ENCODE measurements at regions not wholly inside any gene's neighbourhood (a gene's known extent, or its start where the extent isn't known, plus 50 kb on each side); places are given as distances from the start of the nearest gene placed in this dataset.

DNA sequence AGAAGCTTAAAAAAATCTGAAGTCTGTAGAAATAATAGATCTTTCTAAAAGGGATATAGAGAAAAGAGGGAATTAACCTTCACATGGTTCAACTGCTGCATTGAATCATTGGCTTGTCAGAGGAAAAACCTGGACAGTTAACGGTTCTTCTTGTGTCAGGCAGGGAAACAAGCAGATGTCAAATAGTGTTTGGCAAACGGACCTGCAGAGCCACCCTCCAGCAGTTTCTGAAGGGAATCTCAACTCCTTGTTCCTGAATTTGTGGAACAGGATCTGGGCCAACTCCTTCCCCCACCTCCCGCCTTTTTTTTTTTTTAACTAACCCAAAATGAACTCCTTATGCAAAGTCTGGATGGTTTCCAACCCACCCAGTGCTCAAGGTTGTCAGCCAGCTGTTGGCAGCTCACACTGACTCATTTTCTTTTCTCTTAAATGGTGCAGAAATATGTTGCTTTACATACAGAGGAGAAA lies 187.3 kb downstream of the CAND1 start:
- H3K9me3 Mint-ChIP-seq (ENCODE audit: low read depth) = peaks cover 9% of the 10 kb centered on the region
- peaks cover 19% of the 10 kb centered on the region for H3K4me1 Mint-ChIP-seq (ENCODE audit: low read depth)
- H3K4me3 Mint-ChIP-seq = no peak overlapping the region
- H3K27ac Mint-ChIP-seq = no peak overlapping the region
- H3K36me3 Mint-ChIP-seq = peaks cover 4% of the 10 kb centered on the region
- peaks cover 2% of the 10 kb centered on the region for H3K27me3 Mint-ChIP-seq

DNA sequence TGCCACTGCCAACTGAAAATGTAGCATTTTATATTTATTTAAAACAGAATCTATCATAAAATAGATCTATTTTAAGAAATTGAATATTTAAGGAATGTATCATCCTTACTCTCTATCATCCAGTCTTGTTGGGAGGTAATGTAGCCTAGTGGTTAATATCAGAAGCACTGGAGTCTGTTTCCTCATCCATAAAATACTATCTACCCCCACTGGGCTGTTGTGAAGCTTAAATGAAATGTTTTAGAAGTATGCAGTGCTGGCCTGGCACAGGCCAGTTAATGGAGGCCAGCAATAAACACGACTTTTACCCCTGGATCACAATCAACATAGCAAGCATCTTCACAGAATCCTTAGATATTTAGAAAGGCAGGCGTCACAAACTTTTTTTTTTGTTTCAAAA lies 188.0 kb downstream of the CAND1 start:
- peaks cover 12% of the 10 kb centered on the region for H3K4me1 Mint-ChIP-seq (ENCODE audit: low read depth)
- peaks cover 9% of the 10 kb centered on the region for H3K9me3 Mint-ChIP-seq (ENCODE audit: low read depth)
- H3K36me3 Mint-ChIP-seq = peaks cover 4% of the 10 kb centered on the region
- H3K27ac Mint-ChIP-seq = no peak overlapping the region
- H3K27me3 Mint-ChIP-seq = peaks cover 2% of the 10 kb centered on the region
- no peak overlapping the region for H3K4me3 Mint-ChIP-seq

DNA sequence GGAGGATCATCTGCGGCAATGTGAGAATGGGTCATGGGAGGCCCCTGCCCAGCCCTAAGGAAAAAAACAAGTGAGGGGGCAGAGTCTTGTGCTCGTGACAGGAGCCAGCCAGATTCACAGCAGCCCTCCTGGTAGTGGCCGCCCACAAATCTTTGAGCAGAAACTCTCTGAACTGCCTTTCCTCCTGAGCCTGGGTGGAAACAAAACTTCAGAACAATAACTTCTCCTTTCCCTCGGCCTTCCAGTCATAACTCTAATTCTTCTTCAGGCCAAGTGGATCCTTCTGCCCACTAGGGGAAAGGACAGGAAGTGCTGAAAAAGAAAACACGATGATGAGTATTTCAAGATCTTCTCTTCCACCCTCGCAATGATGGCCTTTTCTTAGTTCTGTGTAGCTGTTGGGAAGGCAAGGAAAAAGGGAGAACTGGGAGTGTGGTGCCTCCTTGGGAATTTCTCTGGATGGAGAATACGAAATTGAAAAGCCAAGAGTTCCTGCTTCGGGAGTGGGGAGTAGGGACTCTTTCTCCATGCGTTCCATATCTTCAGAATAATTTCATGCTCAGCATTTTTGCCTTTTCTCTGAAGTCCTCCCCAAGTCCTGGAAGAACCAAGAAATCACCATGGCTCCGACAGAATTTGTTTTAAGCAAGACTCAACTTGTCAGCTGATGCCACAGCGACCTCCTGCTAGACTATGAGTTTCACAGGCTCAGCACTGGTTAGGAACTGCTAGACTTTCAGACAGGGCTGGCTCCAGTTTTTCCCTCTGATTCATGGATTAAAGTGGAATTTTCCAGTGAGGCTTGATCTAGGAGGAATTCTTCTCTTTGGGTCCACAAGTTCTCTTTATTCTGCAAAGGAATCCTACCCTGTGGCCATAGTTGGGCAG lies 188.9 kb downstream of the CAND1 start:
- H3K4me3 Mint-ChIP-seq = no peak overlapping the region
- peaks cover 2% of the 10 kb centered on the region for H3K27me3 Mint-ChIP-seq
- peaks cover 3% of the 10 kb centered on the region for H3K4me1 Mint-ChIP-seq (ENCODE audit: low read depth)
- H3K36me3 Mint-ChIP-seq = peaks cover 2% of the 10 kb centered on the region
- H3K27ac Mint-ChIP-seq = no peak overlapping the region
- peaks cover 2% of the 10 kb centered on the region for H3K9me3 Mint-ChIP-seq (ENCODE audit: low read depth)

DNA sequence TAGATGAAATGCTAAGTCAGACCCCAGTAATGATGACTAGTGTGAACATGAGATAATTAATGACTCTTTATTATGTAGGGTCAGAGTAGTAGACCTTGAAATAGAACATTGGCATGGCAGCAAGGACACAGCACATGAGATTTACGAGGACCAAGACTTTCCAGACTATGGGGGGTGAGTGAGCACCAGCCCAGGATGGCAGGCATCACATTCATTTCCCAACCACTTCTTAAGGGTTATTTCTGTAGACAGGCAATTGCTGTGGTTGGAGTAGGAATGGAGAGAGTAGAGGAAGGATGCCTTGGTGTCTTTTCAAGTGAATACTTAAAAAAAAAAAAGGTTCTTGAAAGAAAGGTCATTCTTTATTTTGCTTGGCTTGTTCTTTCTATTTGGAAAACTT lies 189.4 kb upstream of the DYRK2 start:
- Mint-ChIP-seq H3K36me3 (no peaks in the 10 kb centered on the region), H3K27ac (no peak overlapping the region), H3K27me3 (peaks cover 2% of the 10 kb centered on the region), H3K4me1 (ENCODE audit: low read depth) (no peaks in the 10 kb centered on the region), H3K4me3 (no peak overlapping the region), H3K9me3 (ENCODE audit: low read depth) (no peaks in the 10 kb centered on the region)

DNA sequence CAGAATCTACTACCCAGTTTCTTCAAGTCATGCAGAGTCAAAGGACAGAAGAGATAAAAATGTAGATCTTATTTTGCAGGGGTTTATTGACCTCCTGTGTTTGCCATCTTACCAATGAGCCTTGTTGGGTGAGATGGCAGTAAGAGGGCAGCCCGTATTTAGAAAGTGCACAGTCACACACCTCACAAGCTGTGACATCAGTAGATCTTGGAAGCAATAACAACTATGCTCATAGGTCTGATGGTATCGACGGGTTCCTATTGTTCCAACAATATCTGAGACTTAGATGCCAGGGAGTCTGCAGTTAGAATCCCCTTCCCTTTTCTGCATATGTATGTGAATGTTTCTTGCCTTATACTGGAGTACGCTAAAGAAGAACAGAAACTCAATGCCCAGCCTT lies 189.0 kb upstream of the DYRK2 start:
- H3K27me3 Mint-ChIP-seq = peaks cover 2% of the 10 kb centered on the region
- no peaks in the 10 kb centered on the region for H3K9me3 Mint-ChIP-seq (ENCODE audit: low read depth)

DNA sequence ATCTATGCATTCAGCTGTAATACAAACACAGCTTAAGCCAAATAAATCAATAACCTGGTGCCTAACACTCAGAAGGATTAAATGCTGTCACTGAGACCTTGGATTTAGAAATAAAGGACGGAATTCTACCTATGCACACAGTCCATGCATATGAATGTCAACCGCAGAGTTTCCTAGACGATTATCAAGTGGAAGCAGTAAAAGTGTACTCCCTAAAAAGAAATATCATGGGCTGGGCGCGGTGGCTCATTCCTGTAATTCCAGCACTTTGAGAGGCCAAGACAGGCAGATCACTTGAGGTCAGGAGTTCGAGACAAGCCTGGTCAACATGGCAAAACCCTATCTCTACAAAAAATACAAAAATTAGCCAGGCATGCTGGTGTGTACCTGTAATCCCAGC lies 188.2 kb upstream of the DYRK2 start:
- Mint-ChIP-seq H3K4me1 (ENCODE audit: low read depth) (no peaks in the 10 kb centered on the region), H3K9me3 (ENCODE audit: low read depth) (peaks cover 4% of the 10 kb centered on the region), H3K27me3 (peaks cover 2% of the 10 kb centered on the region), H3K27ac (no peak overlapping the region), H3K4me3 (no peak overlapping the region), H3K36me3 (no peaks in the 10 kb centered on the region)

More for the DNA sequence above, 189.0 kb upstream of the DYRK2 start:
- Mint-ChIP-seq H3K4me3 (no peak overlapping the region), H3K27ac (no peak overlapping the region), H3K36me3 (no peaks in the 10 kb centered on the region), H3K4me1 (ENCODE audit: low read depth) (no peaks in the 10 kb centered on the region)

DNA sequence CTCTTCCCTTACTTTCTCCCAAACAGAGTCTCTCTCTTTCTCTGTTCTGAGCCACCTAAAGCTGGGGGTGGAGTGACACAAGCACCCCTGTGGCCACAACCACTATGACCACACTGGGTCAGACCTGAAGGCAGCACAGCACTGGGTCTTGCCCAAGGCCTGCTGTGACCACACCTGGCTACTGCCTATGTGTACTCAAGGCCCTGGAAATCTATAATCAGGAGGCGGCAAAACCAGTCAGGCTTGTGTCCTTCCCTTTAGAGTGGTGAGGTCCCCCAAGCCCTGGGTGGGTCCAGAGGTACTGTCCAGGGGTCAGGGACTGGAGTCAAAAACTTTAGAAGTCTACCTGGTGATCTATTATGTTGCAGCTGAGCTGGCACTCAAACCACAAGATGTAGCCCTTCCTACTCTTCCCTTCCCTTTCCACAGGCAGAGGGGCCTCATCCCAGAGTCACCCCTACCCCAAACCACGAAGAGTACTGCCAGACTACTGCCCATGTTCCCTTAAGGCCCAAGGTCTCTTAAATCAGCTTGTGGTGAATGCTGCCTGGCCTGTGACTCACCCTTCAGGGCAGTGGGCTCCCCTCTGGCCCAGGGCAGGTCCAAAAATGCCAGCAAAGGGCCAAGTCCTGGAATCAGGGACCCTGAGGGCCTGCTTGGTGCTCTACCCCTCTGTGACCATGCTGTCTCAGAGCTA lies 179.8 kb upstream of the DYRK2 start:
- Mint-ChIP-seq H3K9me3 (ENCODE audit: low read depth) (peaks cover 20% of the 10 kb centered on the region), H3K27me3 (no peaks in the 10 kb centered on the region), H3K27ac (no peak overlapping the region), H3K4me1 (ENCODE audit: low read depth) (peaks cover 8% of the 10 kb centered on the region), H3K36me3 (peaks cover 20% of the 10 kb centered on the region), H3K4me3 (no peak overlapping the region)

DNA sequence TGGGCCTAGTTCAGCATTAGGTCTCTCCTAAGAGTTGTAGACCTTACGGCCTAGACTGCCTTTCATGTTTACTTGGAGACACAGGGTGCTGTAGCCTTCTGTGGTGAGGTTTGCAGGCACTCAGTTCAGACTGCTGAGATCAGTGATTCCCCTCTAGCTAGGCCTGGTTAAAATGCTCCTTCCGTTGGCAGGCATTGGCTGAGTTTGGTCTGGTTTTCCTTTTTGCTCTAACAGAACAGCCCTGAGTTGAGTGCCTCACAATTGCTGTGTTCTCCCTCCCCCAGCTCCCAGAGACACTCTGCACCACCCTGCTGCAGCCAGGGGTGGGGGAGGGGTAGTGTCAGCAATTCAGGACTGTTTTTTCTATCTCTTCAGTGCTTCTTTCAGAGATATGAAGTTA lies 178.9 kb upstream of the DYRK2 start:
- Mint-ChIP-seq H3K27me3 (no peaks in the 10 kb centered on the region), H3K36me3 (peaks cover 20% of the 10 kb centered on the region), H3K9me3 (ENCODE audit: low read depth) (peaks cover 20% of the 10 kb centered on the region), H3K27ac (no peak overlapping the region), H3K4me1 (ENCODE audit: low read depth) (peaks cover 8% of the 10 kb centered on the region), H3K4me3 (no peak overlapping the region)

DNA sequence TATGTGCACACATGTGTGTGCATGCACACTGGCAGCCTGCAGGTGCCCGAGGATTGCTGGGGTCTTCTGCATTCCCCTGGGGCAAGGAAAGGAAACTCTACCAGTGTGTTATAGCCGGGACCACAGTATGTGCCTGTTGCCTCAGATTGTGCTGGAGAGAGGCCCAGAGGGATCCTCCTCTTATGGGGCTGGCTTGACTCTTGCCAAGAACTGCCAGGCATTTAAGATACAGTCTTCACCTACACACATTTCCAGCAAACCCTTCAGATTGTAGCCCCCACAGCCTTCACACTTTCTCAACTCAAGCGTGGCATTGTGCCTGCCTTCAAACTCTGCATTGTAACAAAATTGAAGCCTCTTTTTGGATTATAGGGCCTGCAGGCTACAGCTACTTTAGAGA lies 176.7 kb upstream of the DYRK2 start:
- Mint-ChIP-seq H3K4me3 (no peak overlapping the region), H3K36me3 (peaks cover 11% of the 10 kb centered on the region), H3K27ac (no peak overlapping the region), H3K9me3 (ENCODE audit: low read depth) (peaks cover 2% of the 10 kb centered on the region), H3K4me1 (ENCODE audit: low read depth) (peaks cover 12% of the 10 kb centered on the region), H3K27me3 (no peaks in the 10 kb centered on the region)

DNA sequence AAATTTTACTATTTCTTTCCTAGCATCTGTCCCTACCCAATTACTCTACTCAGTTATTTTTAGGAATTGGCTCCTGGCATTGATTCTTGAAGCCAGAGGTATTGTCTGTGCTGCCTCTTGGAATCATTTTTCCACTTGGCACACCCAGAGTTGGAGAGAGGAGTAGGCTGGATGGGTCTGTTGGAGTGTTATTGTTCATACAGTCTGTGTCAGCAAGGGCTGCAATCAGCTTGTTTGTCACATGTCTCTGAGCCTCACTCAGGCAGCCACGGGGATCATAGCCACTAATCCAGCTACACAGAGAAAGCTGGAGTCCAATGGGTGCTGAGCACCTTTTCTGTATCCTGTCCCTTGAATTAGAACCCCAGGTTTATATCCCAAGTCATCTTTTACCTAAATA lies 176.0 kb upstream of the DYRK2 start:
- no peaks in the 10 kb centered on the region for H3K9me3 Mint-ChIP-seq (ENCODE audit: low read depth)
- peaks cover 3% of the 10 kb centered on the region for H3K36me3 Mint-ChIP-seq
- H3K27me3 Mint-ChIP-seq = no peaks in the 10 kb centered on the region
- H3K4me3 Mint-ChIP-seq = no peak overlapping the region
- no peak overlapping the region for H3K27ac Mint-ChIP-seq
- H3K4me1 Mint-ChIP-seq (ENCODE audit: low read depth) = peaks cover 12% of the 10 kb centered on the region

DNA sequence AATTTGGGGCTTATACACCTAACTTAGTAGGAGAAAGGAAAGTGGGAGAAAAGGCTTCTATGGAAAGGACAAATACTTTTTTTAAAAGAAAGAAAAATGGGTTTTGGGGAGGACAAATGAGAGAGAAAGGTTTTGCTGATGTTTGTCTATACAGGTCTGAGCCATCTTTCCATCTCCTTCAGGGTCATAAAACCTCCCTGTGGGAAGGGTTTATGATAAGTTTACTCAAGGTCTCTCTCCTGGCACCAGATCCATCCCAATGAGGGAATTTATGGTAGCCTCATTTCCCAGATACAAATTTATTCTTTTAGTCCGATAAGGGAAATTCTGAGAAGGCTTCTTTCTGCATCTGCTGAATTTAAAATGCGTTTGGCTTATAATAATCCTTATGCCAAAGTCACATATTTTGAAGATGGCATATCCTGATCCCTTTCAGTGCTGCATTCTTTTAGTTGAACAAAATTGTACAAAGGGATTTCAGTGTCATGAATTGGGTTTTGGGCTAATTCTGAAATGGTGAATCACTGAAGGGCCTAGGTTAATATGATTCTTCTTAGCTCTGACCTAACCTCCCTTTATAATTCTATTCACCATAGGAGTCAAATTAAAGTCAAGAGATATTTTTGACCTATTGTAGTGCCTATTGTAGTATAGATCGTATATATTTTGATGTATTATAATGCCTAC lies 173.5 kb upstream of the DYRK2 start:
- no peaks in the 10 kb centered on the region for H3K9me3 Mint-ChIP-seq (ENCODE audit: low read depth)
- H3K27ac Mint-ChIP-seq = no peak overlapping the region
- H3K36me3 Mint-ChIP-seq = no peaks in the 10 kb centered on the region
- H3K4me1 Mint-ChIP-seq (ENCODE audit: low read depth) = peaks cover 4% of the 10 kb centered on the region
- H3K4me3 Mint-ChIP-seq = no peak overlapping the region
- no peaks in the 10 kb centered on the region for H3K27me3 Mint-ChIP-seq

DNA sequence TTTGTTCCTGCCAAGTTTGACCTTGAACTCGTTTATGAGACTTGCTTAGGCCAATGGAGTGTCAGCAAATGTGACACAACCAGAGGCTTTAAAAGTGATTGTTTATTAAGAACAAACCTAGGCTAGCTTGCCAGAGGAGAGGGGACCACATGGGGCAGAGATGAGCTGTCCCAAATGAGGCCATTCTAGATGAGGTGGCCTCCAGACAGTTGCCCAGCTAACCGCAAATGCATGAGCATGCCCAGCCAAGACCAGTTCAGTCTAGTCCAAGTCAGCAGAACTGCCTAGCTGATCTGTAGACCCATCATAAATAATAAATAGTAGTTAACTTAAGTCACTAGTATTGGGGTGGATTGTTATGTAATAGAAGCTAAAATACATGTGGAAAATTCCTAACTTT lies 172.8 kb upstream of the DYRK2 start:
- H3K4me1 Mint-ChIP-seq (ENCODE audit: low read depth) = peaks cover 4% of the 10 kb centered on the region
- H3K9me3 Mint-ChIP-seq (ENCODE audit: low read depth) = no peaks in the 10 kb centered on the region
- no peaks in the 10 kb centered on the region for H3K27me3 Mint-ChIP-seq
- no peak overlapping the region for H3K27ac Mint-ChIP-seq
- no peak overlapping the region for H3K4me3 Mint-ChIP-seq
- H3K36me3 Mint-ChIP-seq = no peaks in the 10 kb centered on the region

DNA sequence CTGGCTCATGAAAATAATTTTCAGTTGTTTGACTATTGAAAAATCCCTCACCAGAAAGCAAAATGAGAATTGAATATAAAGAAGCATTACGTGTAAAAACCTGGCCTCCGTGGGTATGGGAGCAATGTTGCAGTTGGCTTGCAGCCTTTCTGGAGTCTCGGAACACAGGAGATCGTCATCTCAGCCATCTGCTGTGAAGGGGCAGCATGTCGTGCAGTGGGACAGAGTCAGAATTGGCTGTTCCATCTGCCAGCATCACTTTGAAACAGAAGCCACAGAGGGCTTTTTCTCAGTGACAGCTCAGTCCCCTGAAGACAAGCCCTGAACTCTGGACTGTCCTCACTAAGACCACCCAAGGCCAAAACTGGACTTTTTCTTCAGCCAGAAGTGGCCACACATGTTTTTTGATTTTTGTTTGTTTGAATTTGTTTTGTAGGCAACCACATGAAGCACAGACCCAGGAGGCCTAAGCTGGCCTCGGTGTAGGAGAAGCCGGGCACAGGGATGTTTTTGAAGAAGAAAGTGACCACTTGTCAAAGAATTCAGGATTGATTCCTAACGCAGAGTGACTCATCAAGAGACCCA lies 170.8 kb upstream of the DYRK2 start:
- Mint-ChIP-seq H3K27me3 (no peaks in the 10 kb centered on the region), H3K4me3 (no peak overlapping the region), H3K9me3 (ENCODE audit: low read depth) (no peaks in the 10 kb centered on the region), H3K27ac (no peak overlapping the region), H3K36me3 (no peaks in the 10 kb centered on the region), H3K4me1 (ENCODE audit: low read depth) (peaks cover 10% of the 10 kb centered on the region)

DNA sequence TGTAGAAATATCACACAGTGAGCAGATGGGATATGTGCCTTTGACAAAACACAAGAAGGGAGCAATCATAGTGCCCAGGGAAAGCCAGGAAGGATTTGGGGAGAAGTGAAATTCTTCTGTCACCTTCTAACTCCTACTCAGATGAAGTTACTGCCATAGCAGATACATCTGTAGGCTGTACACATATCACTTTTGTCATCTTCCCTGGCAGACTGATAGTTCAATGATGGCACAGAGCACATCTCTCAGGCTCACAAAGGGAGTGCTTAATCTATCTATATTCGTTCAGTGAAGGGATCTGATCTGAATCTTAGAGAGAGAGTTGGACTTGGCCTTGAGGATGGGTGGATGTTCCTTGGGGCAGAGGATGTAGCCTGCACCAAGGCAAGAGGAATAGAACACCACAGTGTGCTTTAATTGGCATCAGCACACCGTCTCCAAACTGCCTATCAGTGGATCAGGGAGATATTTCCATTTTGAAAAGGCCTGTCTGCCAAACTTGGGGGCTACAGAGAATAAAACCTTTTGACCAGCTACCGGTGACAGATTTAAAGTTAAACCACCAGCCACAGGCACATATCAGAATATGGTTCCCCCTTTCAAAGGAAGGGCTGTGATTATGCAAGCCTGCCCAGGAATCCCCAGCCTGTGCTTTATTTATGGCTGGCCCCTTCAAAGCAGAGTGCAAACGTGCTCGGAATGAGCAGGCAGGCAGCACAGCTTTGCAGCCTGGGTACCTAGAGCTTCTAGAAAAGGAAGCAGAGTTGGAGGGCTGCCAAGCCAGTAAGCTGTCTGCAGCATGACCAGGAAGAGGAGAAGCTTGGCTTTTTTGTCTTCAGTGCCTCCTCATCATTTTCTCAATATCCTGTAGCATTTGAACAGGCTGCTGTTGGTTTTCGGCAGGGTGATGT lies 165.5 kb upstream of the DYRK2 start:
- Mint-ChIP-seq H3K4me1 (ENCODE audit: low read depth) (peaks cover 39% of the 10 kb centered on the region), H3K27ac (peak overlapping the region; percentile 28), H3K27me3 (no peaks in the 10 kb centered on the region), H3K36me3 (peaks cover 2% of the 10 kb centered on the region), H3K4me3 (no peak overlapping the region), H3K9me3 (ENCODE audit: low read depth) (no peaks in the 10 kb centered on the region)

Data from activated naive CD8-positive, alpha-beta T cell (primary cell).